Thyroid gland (tissue), 4 donors: ENCODE measurements at regions not wholly inside any gene's neighbourhood (a gene's known extent, or its start where the extent isn't known, plus 50 kb on each side); places are given as distances from the start of the nearest gene placed in this dataset.

Experiments
- POLR2A ChIP-seq, 2 donors: fragments of 450-650 bp; IDR thresholded peaks; one replicate each; pipeline ENCODE4 v1.6.1; 2017; ENCODE audit warnings: antibody characterized with exemption in 2 of 2, mild to moderate bottlenecking in 2 of 2, moderate library complexity in 1 of 2
- TF ChIP-seq, protein P1 (sequence below), 6 experiments: fragments of 200-600 bp in 3 of 6; fragments of 450-650 bp in 3 of 6; sonication (generic) in 3 of 6; IDR thresholded peaks; one replicate each; pipeline ENCODE4 v1.5.1; 2016 to 2019; ENCODE audit warnings: antibody characterized with exemption in 6 of 6, mild to moderate bottlenecking in 2 of 6, inconsistent platforms in 1 of 6, moderate library complexity in 1 of 6

DNA sequence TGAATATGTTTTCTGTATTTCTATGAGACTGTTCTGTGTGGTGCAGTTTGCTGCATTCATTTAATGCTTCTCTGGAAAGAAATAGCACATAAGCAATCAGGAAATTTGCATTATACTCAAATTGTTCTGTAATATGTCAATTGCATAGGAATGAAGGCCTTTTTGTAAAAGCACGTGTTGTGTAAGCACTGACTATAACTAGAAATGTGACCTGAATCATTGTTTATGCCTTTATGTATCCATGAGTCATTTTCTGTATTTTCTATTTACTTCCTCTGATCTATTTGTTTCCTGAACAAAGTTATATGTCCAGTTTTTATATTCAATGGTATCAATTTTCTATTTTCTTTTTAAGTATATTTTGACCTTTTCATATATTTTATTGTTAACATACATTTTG, 1455.3 kb downstream of the GRIK2 start:
- TF ChIP-seq, protein P1, sequence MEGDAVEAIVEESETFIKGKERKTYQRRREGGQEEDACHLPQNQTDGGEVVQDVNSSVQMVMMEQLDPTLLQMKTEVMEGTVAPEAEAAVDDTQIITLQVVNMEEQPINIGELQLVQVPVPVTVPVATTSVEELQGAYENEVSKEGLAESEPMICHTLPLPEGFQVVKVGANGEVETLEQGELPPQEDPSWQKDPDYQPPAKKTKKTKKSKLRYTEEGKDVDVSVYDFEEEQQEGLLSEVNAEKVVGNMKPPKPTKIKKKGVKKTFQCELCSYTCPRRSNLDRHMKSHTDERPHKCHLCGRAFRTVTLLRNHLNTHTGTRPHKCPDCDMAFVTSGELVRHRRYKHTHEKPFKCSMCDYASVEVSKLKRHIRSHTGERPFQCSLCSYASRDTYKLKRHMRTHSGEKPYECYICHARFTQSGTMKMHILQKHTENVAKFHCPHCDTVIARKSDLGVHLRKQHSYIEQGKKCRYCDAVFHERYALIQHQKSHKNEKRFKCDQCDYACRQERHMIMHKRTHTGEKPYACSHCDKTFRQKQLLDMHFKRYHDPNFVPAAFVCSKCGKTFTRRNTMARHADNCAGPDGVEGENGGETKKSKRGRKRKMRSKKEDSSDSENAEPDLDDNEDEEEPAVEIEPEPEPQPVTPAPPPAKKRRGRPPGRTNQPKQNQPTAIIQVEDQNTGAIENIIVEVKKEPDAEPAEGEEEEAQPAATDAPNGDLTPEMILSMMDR (IDR thresholded peaks at IDR 0.05) = no peak
- no peak for TF ChIP-seq POLR2A (IDR thresholded peaks at IDR 0.05)
